C4-2B (cell line): ENCODE measurements at regions not wholly inside any gene's neighbourhood (a gene's known extent, or its start where the extent isn't known, plus 50 kb on each side); places are given as distances from the start of the nearest gene placed in this dataset.

Experiments used
- ZFX ChIP-seq: fragments of 450-650 bp; IDR thresholded peaks from 2 replicates; pipeline ENCODE4 v1.6.1; 2017
- TF ChIP-seq, protein P1 (sequence below): fragments of 450-650 bp; conservative IDR thresholded peaks from 2 replicates; pipeline ENCODE4 v1.5.1; 2017; ENCODE audit warnings: mild to moderate bottlenecking

DNA sequence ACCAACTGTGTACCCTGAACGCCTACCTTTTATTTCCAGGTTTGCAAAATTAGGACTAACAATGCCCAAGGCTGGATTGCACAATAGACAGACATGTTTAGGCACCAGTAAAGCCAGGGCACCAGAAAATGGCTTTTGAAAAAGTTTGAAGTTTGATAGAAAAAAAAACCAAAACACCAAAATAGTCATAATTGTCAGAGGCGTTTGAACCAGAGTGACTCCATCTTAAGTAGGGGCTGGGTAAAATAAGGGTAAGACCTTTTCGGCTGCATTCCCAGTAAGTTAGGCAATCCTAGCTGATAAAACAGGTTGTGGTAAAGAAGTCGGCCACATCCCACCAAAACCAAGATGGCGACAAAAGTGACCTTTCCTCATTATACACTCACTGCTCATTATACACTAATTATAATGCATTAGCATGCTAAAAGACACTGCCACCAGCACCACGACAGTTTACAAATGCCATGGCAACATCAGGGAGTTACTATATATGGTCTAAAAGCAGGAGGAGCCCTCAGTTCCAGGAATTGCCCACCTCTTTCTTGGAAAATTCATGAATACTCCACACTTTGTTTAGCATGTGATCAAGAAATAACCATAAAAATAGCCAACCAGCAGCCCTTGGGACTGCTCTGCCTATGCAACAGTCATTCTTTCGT is 71.2 kb upstream of the EPCAM start:
- TF ChIP-seq, protein P1, sequence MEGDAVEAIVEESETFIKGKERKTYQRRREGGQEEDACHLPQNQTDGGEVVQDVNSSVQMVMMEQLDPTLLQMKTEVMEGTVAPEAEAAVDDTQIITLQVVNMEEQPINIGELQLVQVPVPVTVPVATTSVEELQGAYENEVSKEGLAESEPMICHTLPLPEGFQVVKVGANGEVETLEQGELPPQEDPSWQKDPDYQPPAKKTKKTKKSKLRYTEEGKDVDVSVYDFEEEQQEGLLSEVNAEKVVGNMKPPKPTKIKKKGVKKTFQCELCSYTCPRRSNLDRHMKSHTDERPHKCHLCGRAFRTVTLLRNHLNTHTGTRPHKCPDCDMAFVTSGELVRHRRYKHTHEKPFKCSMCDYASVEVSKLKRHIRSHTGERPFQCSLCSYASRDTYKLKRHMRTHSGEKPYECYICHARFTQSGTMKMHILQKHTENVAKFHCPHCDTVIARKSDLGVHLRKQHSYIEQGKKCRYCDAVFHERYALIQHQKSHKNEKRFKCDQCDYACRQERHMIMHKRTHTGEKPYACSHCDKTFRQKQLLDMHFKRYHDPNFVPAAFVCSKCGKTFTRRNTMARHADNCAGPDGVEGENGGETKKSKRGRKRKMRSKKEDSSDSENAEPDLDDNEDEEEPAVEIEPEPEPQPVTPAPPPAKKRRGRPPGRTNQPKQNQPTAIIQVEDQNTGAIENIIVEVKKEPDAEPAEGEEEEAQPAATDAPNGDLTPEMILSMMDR: no peak
- TF ChIP-seq ZFX: no peak
